ENCODE measurements at regions not wholly inside any gene's neighbourhood (a gene's known extent, or its start where the extent isn't known, plus 50 kb on each side); places are given as distances from the start of the nearest gene placed in this dataset.

DNA sequence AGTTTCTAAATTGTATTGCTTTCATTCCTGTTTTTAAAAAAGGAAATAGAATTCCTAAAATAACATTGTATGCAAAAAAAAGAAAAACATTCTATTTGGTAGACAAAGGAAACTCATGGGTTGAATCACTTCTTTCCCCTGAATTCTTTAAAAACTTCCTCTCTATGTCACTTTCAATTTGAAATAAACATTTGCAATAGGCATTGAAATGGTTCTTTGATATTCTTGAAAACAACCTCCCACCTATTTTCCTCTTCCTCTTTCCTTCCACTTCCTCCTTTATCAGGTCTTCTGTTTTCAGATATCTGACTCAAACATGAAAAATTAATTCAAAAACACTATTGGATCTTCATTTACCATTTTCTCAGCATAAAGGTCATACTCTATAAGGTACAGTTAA lies 442.0 kb upstream of the MEF2C start:
- TF ChIP-seq, protein P1, sequence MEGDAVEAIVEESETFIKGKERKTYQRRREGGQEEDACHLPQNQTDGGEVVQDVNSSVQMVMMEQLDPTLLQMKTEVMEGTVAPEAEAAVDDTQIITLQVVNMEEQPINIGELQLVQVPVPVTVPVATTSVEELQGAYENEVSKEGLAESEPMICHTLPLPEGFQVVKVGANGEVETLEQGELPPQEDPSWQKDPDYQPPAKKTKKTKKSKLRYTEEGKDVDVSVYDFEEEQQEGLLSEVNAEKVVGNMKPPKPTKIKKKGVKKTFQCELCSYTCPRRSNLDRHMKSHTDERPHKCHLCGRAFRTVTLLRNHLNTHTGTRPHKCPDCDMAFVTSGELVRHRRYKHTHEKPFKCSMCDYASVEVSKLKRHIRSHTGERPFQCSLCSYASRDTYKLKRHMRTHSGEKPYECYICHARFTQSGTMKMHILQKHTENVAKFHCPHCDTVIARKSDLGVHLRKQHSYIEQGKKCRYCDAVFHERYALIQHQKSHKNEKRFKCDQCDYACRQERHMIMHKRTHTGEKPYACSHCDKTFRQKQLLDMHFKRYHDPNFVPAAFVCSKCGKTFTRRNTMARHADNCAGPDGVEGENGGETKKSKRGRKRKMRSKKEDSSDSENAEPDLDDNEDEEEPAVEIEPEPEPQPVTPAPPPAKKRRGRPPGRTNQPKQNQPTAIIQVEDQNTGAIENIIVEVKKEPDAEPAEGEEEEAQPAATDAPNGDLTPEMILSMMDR (IDR thresholded peaks at IDR 0.05), result no peak
- no peak for TF ChIP-seq POLR2AphosphoS5 (IDR thresholded peaks at IDR 0.05)
